ENCODE measurements at regions not wholly inside any gene's neighbourhood (a gene's known extent, or its start where the extent isn't known, plus 50 kb on each side); places are given as distances from the start of the nearest gene placed in this dataset.

- TF ChIP-seq CTCF (IDR thresholded peaks at IDR 0.05), result peak; percentile 41
- no peak for TF ChIP-seq JUN (CRISPR knock-in tag; IDR thresholded peaks at IDR 0.05)
- no peak for TF ChIP-seq TCF7 (CRISPR knock-in tag; IDR thresholded peaks at IDR 0.05; ENCODE audit: low read depth)
- TF ChIP-seq, protein P1, sequence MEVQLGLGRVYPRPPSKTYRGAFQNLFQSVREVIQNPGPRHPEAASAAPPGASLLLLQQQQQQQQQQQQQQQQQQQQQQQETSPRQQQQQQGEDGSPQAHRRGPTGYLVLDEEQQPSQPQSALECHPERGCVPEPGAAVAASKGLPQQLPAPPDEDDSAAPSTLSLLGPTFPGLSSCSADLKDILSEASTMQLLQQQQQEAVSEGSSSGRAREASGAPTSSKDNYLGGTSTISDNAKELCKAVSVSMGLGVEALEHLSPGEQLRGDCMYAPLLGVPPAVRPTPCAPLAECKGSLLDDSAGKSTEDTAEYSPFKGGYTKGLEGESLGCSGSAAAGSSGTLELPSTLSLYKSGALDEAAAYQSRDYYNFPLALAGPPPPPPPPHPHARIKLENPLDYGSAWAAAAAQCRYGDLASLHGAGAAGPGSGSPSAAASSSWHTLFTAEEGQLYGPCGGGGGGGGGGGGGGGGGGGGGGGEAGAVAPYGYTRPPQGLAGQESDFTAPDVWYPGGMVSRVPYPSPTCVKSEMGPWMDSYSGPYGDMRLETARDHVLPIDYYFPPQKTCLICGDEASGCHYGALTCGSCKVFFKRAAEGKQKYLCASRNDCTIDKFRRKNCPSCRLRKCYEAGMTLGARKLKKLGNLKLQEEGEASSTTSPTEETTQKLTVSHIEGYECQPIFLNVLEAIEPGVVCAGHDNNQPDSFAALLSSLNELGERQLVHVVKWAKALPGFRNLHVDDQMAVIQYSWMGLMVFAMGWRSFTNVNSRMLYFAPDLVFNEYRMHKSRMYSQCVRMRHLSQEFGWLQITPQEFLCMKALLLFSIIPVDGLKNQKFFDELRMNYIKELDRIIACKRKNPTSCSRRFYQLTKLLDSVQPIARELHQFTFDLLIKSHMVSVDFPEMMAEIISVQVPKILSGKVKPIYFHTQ (CRISPR knock-in tag; IDR thresholded peaks at IDR 0.05), result no peak
- no peak for TF ChIP-seq CREB1 (CRISPR knock-in tag; IDR thresholded peaks at IDR 0.05)
- TF ChIP-seq, protein P2, sequence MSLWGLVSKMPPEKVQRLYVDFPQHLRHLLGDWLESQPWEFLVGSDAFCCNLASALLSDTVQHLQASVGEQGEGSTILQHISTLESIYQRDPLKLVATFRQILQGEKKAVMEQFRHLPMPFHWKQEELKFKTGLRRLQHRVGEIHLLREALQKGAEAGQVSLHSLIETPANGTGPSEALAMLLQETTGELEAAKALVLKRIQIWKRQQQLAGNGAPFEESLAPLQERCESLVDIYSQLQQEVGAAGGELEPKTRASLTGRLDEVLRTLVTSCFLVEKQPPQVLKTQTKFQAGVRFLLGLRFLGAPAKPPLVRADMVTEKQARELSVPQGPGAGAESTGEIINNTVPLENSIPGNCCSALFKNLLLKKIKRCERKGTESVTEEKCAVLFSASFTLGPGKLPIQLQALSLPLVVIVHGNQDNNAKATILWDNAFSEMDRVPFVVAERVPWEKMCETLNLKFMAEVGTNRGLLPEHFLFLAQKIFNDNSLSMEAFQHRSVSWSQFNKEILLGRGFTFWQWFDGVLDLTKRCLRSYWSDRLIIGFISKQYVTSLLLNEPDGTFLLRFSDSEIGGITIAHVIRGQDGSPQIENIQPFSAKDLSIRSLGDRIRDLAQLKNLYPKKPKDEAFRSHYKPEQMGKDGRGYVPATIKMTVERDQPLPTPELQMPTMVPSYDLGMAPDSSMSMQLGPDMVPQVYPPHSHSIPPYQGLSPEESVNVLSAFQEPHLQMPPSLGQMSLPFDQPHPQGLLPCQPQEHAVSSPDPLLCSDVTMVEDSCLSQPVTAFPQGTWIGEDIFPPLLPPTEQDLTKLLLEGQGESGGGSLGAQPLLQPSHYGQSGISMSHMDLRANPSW (CRISPR knock-in tag; conservative IDR thresholded peaks at IDR 0.05; ENCODE audit: low read depth), result no peak
- no peak for TF ChIP-seq USF1 (CRISPR knock-in tag; IDR thresholded peaks at IDR 0.05)
- no peak for TF ChIP-seq PREB (CRISPR knock-in tag; IDR thresholded peaks at IDR 0.05; ENCODE audit: borderline replicate concordance)
- TF ChIP-seq, protein P3, sequence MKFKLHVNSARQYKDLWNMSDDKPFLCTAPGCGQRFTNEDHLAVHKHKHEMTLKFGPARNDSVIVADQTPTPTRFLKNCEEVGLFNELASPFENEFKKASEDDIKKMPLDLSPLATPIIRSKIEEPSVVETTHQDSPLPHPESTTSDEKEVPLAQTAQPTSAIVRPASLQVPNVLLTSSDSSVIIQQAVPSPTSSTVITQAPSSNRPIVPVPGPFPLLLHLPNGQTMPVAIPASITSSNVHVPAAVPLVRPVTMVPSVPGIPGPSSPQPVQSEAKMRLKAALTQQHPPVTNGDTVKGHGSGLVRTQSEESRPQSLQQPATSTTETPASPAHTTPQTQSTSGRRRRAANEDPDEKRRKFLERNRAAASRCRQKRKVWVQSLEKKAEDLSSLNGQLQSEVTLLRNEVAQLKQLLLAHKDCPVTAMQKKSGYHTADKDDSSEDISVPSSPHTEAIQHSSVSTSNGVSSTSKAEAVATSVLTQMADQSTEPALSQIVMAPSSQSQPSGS (CRISPR knock-in tag; IDR thresholded peaks at IDR 0.05; ENCODE audit: borderline replicate concordance, low read depth), result no peak
- no peak for TF ChIP-seq CREM (CRISPR knock-in tag; IDR thresholded peaks at IDR 0.05)
- TF ChIP-seq MYBL2 (CRISPR knock-in tag; IDR thresholded peaks at IDR 0.05), result no peak
- TF ChIP-seq PRDM15 (CRISPR knock-in tag; IDR thresholded peaks at IDR 0.05), result no peak
- no peak for TF ChIP-seq NFATC4 (CRISPR knock-in tag; IDR thresholded peaks at IDR 0.05)
Measured at GRCh38 chr5:112491257-112491656, 72.2 kb upstream of the EPB41L4A start.

All from WTC11 (cell line).